Astrocyte of the hippocampus (primary cell): ENCODE measurements at regions not wholly inside any gene's neighbourhood (a gene's known extent, or its start where the extent isn't known, plus 50 kb on each side); places are given as distances from the start of the nearest gene placed in this dataset.
A peak's percentile ranks its signal among the peaks of the same experiment; 100 is the strongest.
"Not testable (repeated sequence)": the region's sequence is repeated elsewhere in the genome, so short reads cannot be mapped to it uniquely, and the experiment has no call there.

ENCODE experiments used
- DNase-seq: peaks from one replicate; pipeline ENCODE4 v3.0.0; 2011; ENCODE audit warnings: low read depth, low spot score

DNA sequence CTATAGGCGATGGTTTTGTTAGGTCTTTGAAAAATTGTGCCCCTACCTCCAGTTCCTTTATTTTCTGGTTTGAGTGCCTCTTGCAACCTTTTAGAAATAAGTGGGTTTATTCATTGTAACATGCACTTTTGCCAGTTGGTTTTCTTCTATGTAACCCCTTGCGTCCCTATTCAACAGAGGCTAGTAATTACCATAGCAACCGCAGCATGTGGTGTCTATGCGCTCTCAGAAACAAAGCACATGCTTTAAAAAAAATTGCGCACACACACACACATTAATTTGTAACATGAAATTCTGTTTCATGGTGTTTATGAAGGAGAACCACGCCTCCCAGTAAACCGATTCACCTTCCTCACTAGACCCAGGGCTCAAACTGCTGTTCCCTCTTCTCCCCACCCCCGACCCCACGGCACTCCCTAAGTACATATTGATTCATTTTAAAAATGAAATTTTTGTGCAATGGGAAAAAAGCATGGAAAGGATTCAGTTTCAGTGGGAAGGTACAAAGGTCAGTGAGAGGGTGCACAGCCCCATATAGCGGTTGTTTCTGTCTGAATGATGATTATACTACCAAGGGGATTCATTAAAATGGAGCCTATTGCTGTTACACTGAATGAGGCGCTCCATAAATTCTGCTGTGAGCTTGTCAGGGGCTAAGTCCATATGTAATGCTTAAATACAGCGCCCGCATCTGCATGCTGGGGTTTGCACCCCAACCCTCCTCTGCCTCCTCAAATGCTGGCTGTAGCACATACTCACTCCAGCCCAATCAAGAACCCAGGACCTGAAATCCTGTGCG, 206.9 kb downstream of the ICOS start:
- DNase-seq = no peak

DNA sequence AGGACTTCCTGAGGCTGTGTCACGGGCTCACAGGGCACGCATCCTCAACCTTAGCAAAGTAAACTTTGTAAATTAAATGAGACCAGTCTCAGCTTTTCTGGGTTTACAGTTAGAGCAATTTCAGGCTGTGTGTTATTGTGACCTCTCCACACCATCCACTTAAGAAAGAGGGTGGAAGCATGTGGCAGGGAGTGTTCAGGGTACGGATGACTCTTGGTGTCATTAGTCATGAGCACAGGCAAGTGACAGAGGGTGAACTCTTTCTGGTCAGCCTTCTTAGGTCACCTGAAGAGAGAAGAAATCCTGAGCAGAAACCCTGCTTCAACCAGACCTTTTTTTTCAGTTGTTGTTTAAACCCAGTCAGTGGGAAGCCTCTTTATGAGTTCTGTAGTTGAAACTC, 207.9 kb downstream of the ICOS start:
- DNase-seq = no peak

DNA sequence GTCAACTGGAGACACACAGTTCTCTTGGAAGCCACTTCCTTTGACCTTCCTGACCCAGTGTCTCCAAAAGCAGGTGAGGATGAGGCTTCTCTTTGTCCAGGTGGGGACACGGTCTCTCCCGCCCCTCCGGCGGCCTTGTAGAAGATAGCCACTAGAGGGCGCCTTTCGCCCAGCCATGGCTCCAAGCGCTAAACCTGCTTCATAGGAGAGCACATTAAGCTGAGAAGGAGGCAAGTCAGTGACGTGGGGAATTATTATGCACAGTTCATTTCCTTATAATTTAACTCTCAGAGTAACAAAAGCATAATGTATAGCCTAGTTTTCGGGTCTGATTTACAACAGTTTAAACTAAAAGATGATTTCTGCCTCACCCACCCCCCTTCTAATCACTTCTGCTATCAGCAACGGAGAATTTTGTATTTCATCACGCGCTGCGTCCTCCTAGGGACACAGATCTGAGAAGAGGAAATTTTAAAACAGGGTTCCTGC, 208.7 kb downstream of the ICOS start:
- DNase-seq = peak; percentile 88

DNA sequence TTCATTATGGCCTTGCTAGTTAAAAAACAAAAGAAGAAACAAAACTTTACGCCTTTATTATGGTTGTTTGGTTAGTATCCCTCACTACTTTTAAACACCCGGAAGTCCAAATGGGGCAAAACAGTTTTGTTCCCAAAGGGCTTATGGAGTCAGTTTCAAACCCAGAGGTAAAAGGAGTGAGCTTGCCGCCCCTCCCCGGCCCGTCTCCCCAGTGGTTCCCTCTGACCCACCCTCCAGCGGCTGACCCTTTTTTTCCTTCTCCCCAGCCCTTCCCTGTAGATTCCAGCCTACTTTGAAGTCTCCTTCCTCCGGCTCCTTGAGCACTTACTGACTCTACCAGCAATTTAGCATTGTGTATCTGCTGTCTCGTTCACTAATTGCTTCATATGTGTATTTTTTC, 209.2 kb downstream of the ICOS start:
- DNase-seq = no peak

DNA sequence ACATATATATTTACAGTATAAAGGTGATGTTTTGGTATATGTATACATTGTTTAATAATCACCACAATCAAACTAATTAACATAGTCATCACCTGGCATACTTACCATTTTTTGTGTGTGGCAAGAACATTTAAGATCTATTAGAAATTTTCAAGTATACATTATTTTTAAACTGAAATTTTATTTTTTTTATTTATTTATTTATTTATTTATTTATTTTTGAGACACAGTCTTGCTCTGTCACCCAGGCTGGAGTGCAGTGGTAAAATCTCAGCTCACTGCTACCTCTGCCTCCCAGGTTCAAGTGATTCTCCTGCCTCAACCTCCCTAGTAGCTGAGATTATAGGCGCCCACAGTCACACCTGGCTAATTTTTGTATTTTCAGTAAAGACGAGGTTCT, 210.5 kb downstream of the ICOS start:
- not testable (repeated sequence) for DNase-seq

DNA sequence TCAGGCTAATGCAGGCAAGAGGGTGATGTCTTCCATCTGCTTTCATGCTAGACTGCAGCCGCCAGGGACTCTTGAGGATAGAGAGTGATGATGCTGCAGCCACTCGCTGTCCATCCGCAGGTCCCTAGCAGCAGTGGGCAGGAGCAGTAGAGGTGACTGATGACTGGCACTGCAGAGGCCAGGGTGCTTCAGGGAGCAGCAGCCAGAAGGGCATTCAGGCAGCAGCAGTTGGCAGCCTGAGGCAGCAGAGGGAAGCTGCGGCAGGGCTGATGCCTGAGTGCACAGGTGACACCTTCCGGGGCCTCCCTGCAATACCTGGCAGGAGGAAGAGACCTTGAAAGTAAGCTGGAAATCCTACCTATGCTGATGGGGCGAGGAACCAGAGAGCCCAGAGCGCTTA, 214.2 kb downstream of the ICOS start:
- DNase-seq = no peak

DNA sequence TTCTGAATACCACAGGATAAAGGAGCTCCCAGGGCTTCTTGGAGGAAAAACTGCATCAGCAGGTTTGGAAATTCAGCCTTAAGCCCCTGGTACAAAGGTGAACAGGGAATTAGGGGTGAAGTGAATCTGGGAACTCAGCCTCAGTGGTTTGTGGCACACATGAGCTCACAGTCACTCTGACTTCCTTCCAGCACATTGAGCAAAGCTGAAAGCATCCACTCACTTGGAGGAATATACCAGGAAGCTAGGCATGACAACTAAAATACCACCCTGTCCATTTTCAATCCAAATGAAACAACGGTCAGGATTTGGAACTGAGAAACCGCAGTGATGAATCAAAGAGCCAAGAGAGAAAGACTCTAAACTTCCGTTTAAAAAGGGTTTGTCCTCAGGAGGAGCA, 216.1 kb downstream of the ICOS start:
- peak; percentile 49 for DNase-seq

DNA sequence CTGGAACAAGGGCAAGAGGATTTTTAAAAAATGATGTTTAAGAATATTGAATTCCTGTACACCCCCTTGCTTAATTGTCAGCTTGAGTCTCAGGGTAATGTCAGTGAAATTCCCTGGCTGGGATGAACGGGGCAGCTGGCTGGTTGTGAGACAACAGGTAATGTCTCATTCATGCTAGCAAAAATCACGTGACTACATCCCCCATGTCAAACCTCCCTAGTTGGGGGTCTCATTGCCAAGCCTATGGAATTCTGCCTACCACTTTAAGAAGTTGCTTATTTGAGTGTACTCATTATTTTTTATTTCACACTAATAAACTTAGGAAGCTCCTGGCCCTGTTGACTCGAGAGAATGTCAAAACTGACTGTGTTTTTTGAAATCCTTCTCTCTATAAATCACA, 218.3 kb downstream of the ICOS start:
- no peak for DNase-seq

DNA sequence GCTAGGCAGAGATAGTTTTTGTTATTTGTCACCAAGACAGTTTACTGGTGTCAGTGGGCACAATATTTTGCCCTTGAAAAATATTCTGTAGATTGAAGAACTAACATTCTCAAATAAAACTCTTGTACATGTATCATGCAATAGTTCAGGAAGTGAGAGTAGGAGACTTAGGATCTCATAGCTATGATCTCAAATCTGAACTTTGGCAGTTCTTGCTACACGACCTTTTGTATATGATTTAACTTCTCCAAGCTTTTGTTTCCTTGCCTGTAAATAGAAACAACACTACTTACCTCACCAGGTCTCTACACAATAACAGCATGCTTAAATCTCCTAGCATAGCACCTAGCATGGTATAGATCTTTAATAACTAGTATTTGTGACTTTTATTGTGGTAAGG, 219.9 kb downstream of the ICOS start:
- no peak for DNase-seq

DNA sequence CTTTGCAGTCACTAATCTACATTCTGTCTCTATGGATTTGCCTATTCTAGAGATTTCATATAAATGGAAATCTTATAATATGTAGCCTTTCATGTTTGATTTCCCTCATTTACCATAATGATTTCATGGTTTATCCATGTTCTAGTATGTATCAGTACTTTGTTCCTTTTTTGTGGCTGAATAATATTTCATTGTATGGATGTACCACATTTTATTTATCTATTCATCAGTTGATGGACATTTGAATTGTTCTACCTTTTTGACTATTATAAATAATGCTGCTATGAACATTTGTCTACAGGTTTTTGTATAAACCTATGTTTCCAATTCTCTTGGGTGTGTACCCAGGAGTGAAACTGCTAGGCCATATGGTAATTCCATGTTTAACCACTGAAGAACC, 221.1 kb downstream of the ICOS start:
- DNase-seq = no peak

DNA sequence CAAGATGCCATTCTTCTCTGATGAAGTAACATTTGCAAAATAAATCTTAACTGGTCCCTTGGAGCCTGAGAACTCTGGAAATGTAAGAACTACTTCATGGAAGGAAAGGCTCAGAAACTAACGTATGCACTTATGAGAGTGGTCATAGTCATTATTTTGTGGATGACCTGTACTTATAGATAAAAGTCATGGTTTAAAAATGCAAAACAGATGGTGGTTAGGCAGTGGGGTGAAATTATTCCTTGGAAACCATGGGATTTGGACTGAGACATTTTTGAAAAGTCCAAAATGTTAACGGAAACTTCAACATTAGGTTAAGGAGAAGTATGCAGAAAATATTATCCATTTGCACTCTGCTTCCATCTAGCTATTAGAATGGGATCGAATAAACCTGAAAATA, 223.0 kb downstream of the ICOS start:
- DNase-seq = no peak

DNA sequence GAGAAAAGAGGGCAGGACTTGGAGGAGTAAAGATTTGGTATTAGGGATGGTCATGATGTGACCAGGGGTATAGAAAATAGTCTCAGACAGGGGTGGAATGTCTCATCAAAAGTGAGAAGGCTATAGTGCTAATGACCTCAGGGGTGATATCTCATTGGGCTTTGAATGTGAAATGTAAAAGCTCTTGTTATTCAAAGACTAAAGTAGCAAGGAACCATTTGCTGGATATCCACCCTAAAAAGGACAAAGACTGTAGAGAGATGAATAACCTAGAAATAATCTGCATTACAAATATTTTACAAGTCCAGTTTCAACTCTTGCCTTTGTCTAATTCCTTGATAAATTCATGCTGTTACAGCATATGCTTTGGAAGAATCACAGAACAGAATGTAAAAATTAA, 224.4 kb downstream of the ICOS start:
- no peak for DNase-seq

DNA sequence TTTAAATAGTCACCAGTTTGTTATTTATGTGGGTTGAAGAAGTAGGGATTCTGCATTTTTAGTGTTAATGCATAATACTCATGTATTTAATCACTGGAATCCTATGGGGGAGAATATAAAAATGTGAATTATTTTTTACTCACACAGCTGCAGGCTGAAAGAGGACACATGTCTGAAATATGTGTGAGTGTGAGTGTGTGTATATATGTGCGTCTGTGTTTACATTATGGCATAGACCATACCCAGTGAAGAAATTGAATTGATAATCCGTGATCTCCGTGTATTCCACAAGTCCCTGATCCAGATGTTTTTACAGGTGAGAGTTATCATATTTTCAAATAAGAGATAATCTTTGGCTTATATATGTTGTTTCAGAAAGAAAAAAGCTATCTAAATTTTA, 225.3 kb downstream of the ICOS start:
- no peak for DNase-seq

DNA sequence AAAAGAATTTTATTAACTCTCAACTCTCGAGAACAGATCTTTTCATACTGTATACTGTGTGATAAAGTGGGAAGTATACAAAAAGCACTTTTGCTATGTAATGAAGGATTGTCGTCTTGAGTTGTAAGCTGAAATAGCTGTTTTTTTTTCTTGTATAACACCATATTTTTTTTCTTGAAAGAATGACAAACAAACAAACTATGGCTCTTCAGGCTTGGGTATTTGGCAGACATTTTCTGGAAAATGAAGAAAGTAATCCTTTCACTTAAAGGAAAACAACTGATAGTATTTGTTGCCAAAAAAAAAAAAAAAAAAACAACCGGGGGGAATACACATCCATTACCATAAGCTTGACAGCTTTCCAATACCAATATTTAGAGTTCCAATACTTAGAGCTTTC, 230.4 kb downstream of the ICOS start:
- no peak for DNase-seq

DNA sequence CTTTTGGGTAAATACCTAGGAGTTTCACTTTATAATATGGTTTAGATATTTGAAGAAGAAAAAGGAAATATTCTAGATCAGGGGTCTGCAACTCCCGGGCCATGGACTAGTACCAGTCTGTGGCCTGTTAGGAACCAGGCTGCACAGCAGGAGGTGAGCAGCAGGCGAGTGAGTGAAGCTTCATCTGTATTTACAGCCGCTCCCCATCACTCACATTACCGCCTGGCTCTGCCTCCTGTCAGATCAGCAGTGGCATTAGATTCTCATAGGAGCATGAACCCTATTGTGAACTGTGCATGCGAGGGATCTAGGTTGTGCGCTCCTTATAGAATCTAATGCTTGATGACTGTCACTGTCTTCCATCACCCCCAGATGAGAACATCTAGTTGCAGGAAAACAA, 231.1 kb downstream of the ICOS start:
- DNase-seq = not testable (repeated sequence)

DNA sequence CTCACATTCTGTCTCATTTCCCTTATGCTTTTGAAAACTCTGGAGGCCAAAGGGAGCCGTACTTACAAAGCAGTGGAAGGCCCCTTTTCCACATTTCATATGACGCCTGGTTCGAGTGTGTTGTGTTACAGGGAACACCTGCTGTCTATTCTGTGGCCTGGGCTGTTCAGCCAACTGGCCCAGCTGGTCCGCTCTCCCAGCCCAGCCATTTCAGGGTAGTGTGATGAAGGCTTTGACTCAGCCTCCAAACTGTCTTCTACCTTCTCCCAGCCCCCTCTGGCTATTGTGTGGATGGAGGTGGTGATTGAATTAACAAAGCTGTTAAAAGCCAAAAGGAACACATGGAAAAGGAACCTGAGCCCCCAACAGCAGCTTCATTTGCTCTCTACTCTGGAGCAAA, 233.8 kb downstream of the ICOS start:
- no peak for DNase-seq

DNA sequence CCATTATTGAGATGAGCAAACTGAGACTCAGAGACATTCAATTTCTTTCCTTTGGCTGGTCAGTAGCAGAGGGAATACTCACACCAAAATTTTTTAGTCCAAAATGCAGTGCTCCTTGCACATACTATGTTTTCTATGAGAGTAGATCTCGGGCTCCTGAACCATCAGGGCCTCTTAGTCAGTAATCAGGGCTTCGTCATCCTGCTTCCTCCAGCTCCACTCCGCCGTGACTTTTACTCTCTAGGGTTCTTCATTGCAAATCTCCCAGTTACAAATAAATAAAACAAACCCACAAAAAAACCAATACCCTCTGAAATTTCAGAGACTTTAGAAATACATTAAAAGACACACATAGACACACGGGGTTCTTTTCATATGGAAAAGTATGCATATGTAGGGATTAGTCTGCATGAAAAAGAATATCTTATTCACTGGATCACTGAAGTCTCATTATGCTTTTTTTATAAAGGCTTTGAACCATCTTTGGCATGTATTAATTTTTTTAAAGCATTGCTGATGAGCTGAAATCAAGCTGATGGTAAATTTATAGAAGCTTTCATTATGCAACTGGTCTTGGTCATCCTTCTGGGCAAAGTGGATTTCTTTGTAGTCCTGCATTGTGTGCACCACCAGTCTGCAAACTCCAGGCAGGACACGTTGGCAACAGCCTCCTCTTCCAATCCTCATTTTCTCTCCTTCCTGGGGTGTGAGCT, 235.0 kb downstream of the ICOS start:
- no peak for DNase-seq

DNA sequence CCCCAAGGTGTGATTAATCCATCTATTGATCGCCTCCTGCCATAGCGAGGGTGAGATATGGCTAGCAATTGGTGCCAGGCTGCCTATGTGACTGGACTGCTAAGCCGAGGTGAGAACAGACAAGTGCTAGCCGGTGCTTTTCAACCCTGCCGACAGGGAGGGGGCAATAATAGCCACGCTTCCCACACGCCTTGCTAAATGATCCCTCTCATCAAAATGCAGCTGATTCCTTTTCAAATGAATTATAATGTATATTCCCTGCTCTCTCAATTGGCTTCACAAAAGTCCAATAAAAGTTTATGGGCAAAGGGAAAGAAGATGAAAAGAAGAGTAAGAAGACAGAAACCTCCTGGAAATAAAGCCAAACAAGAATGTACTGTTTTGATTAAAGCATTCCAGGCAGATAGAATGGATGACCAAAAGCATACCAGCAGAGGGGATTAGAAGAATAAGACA, 235.6 kb downstream of the ICOS start:
- DNase-seq = peak; percentile 13

DNA sequence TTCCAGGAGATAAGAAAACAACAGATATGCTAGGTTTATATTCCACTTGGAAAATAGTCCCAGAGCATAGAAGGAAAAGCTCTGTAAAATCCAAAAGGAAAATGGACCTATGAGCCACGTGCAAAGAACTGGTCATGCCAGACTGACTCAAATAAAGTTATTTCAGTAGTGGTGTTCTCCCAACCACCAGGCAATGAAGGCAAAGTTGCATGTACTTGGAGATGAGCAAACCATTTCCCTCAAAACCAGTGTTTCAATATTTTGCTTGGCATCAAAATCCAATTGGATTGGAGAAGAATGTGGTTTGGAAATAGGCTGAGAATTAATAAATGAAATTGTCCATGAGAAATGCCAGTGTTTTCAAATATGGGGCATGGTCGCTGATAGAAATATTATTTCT, 237.5 kb downstream of the ICOS start:
- no peak for DNase-seq

DNA sequence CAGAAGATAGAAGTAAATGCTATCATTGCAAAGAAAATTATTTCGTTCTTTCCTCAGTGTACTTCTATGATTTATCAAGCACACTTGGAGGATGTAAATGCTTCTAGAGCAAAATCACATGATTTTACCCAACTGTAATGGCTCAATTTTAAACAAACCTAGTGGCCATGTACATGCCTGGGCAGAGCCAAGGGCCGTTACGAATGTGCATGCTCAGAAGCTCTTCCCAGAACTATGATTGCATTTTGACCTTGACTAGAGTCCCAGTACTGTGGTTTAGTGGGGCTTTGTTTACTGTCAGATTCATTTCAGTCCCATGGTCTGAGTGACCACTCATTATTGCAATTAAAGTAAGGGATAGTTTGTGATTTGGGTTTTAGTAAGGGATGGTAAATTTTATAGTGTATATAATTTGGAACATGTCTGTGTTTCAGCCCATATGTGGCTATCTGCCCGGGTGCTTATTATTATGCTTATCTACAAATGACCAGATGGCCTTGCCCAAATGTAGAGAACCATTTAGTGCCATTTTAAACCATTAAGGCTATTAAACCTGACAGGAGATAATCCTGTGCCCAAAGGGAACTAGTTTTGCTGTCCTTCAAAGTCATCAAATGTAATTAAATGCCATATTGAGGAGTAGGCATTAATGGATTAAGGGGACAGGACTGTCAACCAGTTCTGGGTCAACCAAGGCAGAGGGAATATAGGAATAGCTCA, 239.1 kb downstream of the ICOS start:
- no peak for DNase-seq

DNA sequence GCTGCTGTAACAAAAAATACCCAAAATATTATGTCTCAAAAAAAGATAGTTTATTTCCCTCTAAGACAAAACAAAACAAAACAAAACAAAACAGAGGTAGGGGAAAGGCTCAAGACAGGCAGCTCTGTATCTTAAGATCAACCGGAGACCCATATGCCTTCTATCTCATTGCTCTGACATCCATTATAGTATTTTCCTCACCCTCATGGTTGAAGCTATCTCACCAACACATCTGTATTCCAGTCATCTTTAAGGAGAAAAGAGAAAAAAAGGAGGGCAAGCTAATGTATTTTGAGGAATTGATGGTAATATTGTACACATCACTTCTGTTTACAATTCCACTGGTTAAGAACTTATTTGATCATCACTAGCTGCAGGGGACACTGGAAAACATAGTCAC, 239.7 kb downstream of the ICOS start:
- no peak for DNase-seq

DNA sequence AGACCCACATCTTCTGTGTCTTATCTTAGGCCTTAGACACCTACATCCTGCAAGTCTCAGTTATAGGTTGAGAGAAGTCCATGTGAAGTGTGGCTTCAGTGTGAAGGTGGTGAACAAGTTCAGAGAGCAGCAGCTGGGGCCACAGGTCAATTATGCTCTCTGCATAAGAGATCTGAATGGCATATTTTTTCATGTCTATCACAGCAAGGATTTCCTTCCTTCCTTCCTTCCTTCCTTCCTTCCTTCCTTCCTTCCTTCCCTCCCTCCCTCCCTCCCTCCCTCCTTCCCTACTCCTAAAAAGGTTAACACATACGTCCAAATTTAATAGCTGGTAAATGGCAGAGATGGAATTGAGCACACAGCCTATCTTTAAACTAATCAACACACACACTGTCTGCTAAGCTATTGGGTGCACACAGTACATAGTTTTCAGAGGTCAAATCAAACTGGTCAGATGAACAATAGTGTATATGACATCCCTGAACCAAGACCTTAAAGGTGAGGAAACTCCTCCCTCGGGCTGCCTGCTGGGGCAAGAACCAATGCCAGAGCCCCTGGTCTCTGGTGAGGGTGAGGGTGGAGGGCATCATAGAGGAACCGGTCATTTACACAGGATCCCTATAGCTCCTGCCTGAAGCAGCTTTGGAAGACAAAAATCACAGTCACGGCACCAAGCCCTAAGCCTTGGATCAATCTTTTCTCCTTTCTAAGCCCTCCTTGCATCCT, 240.9 kb downstream of the ICOS start:
- DNase-seq = no peak
